OCI-M2 (cell line): ENCODE measurements at regions not wholly inside any gene's neighbourhood (a gene's known extent, or its start where the extent isn't known, plus 50 kb on each side); places are given as distances from the start of the nearest gene placed in this dataset.

Experiments used
- DNase-seq: peaks from one replicate; lab custom pipeline; 2025; ENCODE audit not compliant: unreplicated experiment; lab: John Stamatoyannopoulos, UW

- no peak for DNase-seq
Observed at GRCh38 chr4:123919576-123920098, 523.0 kb downstream of the SPRY1 start.

- DNase-seq, result no peak
Observed at GRCh38 chr4:123921339-123921738, 524.7 kb downstream of the SPRY1 start.

GRCh38 chr4:123922847-123923246, 526.3 kb downstream of the SPRY1 start:
- no peak for DNase-seq

GRCh38 chr4:123924536-123924935, 527.9 kb downstream of the SPRY1 start:
- DNase-seq, result no peak

- no peak for DNase-seq
Observed at GRCh38 chr4:123929565-123929964, 533.0 kb downstream of the SPRY1 start.

GRCh38 chr4:123930996-123931395, 534.4 kb downstream of the SPRY1 start:
- DNase-seq, result no peak

GRCh38 chr4:123934096-123934495, 537.5 kb downstream of the SPRY1 start:
- DNase-seq, result no peak

GRCh38 chr4:123936621-123937043, 540.0 kb downstream of the SPRY1 start:
- no peak for DNase-seq

GRCh38 chr4:123937581-123937980, 541.0 kb downstream of the SPRY1 start:
- DNase-seq, result no peak

- DNase-seq, result no peak
Observed at GRCh38 chr4:123939621-123940020, 543.0 kb downstream of the SPRY1 start.

GRCh38 chr4:123940604-123941003, 544.0 kb downstream of the SPRY1 start:
- DNase-seq, result no peak

GRCh38 chr4:123941306-123941705, 544.7 kb downstream of the SPRY1 start:
- no peak for DNase-seq

GRCh38 chr4:123943976-123944375, 547.4 kb downstream of the SPRY1 start:
- DNase-seq, result no peak

- DNase-seq, result no peak
Observed at GRCh38 chr4:123945301-123945700, 548.7 kb downstream of the SPRY1 start.

GRCh38 chr4:123950530-123950929, 553.9 kb downstream of the SPRY1 start:
- no peak for DNase-seq

- DNase-seq, result no peak
Observed at GRCh38 chr4:123952530-123953274, 556.1 kb downstream of the SPRY1 start.

GRCh38 chr4:123953566-123953965, 557.0 kb downstream of the SPRY1 start:
- DNase-seq, result no peak

GRCh38 chr4:123954220-123954619, 557.6 kb downstream of the SPRY1 start:
- DNase-seq, result no peak

GRCh38 chr4:123955167-123955800, 558.7 kb downstream of the SPRY1 start:
- DNase-seq, result no peak

GRCh38 chr4:123956204-123956603, 559.6 kb downstream of the SPRY1 start:
- DNase-seq, result no peak

GRCh38 chr4:123966990-123967769, 570.6 kb downstream of the SPRY1 start:
- no peak for DNase-seq

- no peak for DNase-seq
Observed at GRCh38 chr4:123972031-123972430, 575.4 kb downstream of the SPRY1 start.
